Nephron progenitor cell (in vitro differentiated cells): ENCODE measurements at regions not wholly inside any gene's neighbourhood (a gene's known extent, or its start where the extent isn't known, plus 50 kb on each side); places are given as distances from the start of the nearest gene placed in this dataset.

ENCODE experiments used
- DNase-seq: peaks from one replicate; pipeline ENCODE4 v3.0.0; 2021
- H3K27ac Mint-ChIP-seq: 2 replicates; pipeline ENCODE4 v1.8.0; 2021; ENCODE audit warnings: mild to moderate bottlenecking, moderate library complexity, mixed read lengths
- H3K27me3 Mint-ChIP-seq: 2 replicates; pipeline ENCODE4 v1.8.0; 2021; ENCODE audit warnings: mild to moderate bottlenecking, low read depth, mixed read lengths; ENCODE audit not compliant: poor library complexity
- H3K36me3 Mint-ChIP-seq: 2 replicates; pipeline ENCODE4 v1.8.0; 2021; ENCODE audit warnings: low read depth, mixed read lengths
- H3K4me1 Mint-ChIP-seq: 2 replicates; pipeline ENCODE4 v1.8.0; 2021; ENCODE audit warnings: mixed read lengths
- H3K4me3 Mint-ChIP-seq: 2 replicates; pipeline ENCODE4 v1.8.0; 2021; ENCODE audit warnings: mild to moderate bottlenecking, moderate library complexity, mixed read lengths
- H3K9me3 Mint-ChIP-seq: 2 replicates; pipeline ENCODE4 v1.8.0; 2021; ENCODE audit warnings: mild to moderate bottlenecking, moderate library complexity, mixed read lengths
- TF ChIP-seq, protein P1 (sequence below): fragments of 200-600 bp; sonication (generic); IDR thresholded peaks from 2 replicates; pipeline ENCODE4 v1.5.0; 2021; ENCODE audit warnings: antibody characterized with exemption

GRCh38 chr18:56067969-56068671 is 480.1 kb upstream of the TCF4 start:
- Mint-ChIP-seq H3K4me1 (no peaks in the 10 kb centered on the region), H3K36me3 (no peaks in the 10 kb centered on the region), H3K27ac (no peak overlapping the region), H3K4me3 (no peak overlapping the region), H3K27me3 (no peaks in the 10 kb centered on the region), H3K9me3 (peaks cover 13% of the 10 kb centered on the region)
- no peak for DNase-seq
- TF ChIP-seq, protein P1, sequence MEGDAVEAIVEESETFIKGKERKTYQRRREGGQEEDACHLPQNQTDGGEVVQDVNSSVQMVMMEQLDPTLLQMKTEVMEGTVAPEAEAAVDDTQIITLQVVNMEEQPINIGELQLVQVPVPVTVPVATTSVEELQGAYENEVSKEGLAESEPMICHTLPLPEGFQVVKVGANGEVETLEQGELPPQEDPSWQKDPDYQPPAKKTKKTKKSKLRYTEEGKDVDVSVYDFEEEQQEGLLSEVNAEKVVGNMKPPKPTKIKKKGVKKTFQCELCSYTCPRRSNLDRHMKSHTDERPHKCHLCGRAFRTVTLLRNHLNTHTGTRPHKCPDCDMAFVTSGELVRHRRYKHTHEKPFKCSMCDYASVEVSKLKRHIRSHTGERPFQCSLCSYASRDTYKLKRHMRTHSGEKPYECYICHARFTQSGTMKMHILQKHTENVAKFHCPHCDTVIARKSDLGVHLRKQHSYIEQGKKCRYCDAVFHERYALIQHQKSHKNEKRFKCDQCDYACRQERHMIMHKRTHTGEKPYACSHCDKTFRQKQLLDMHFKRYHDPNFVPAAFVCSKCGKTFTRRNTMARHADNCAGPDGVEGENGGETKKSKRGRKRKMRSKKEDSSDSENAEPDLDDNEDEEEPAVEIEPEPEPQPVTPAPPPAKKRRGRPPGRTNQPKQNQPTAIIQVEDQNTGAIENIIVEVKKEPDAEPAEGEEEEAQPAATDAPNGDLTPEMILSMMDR, result no peak

- Mint-ChIP-seq H3K27me3 (no peaks in the 10 kb centered on the region), H3K4me1 (no peaks in the 10 kb centered on the region), H3K27ac (no peak overlapping the region), H3K36me3 (no peaks in the 10 kb centered on the region), H3K4me3 (no peak overlapping the region), H3K9me3 (peaks cover 5% of the 10 kb centered on the region)
- no peak for DNase-seq
- TF ChIP-seq, protein P1, result no peak
Observed at GRCh38 chr18:56067214-56067894, 479.4 kb upstream of the TCF4 start.

- Mint-ChIP-seq H3K4me3 (no peak overlapping the region), H3K27me3 (no peaks in the 10 kb centered on the region), H3K27ac (no peak overlapping the region), H3K9me3 (peaks cover 3% of the 10 kb centered on the region), H3K36me3 (no peaks in the 10 kb centered on the region), H3K4me1 (no peaks in the 10 kb centered on the region)
- no peak for DNase-seq
- TF ChIP-seq, protein P1, result no peak
Observed at GRCh38 chr18:56066524-56067213, 478.7 kb upstream of the TCF4 start.

DNA sequence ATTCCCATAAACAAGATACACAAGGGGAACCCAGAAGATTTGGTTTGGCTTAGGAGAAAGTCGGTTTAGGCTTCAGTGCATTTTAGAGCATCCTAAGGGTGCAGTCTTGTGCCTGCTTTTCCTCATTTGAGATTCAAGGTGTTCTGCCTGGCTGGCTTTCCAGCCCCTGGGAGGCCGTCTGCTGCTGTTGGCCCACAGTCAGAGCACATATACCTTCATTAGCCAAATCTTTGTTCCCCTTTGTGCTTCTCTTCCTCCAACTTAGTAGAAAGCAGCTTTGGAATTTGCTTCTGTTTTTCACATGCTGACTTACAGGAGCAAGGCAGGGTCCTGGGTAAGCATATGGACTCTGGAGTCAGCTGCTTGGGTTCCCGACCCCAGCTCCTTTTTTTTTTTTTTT is 477.1 kb upstream of the TCF4 start:
- Mint-ChIP-seq H3K36me3 (no peaks in the 10 kb centered on the region), H3K9me3 (no peaks in the 10 kb centered on the region), H3K4me1 (no peaks in the 10 kb centered on the region), H3K27ac (no peak overlapping the region), H3K27me3 (no peaks in the 10 kb centered on the region), H3K4me3 (no peak overlapping the region)
- DNase-seq, result no peak
- TF ChIP-seq, protein P1, result no peak

GRCh38 chr18:56062931-56063330 is 474.9 kb upstream of the TCF4 start:
- Mint-ChIP-seq H3K36me3 (no peaks in the 10 kb centered on the region), H3K4me3 (no peak overlapping the region), H3K4me1 (no peaks in the 10 kb centered on the region), H3K27me3 (no peaks in the 10 kb centered on the region), H3K27ac (no peak overlapping the region), H3K9me3 (peaks cover 4% of the 10 kb centered on the region)
- TF ChIP-seq, protein P1, result no peak
- no peak for DNase-seq
